ENCODE measurements at regions not wholly inside any gene's neighbourhood (a gene's known extent, or its start where the extent isn't known, plus 50 kb on each side); places are given as distances from the start of the nearest gene placed in this dataset.
A peak's percentile ranks its signal among the peaks of the same experiment; 100 is the strongest.

- H3K4me3 Mint-ChIP-seq (ENCODE audit: low read depth), result no peak overlapping the region
- H3K36me3 Mint-ChIP-seq (ENCODE audit: insufficient read depth), result no peaks in the 10 kb centered on the region
- H3K27me3 Mint-ChIP-seq, result peaks cover 23% of the 10 kb centered on the region
- no peak overlapping the region for H3K27ac Mint-ChIP-seq
- no peak for DNase-seq (ENCODE audit: low spot score, unreplicated experiment)
- TF ChIP-seq, protein P1, sequence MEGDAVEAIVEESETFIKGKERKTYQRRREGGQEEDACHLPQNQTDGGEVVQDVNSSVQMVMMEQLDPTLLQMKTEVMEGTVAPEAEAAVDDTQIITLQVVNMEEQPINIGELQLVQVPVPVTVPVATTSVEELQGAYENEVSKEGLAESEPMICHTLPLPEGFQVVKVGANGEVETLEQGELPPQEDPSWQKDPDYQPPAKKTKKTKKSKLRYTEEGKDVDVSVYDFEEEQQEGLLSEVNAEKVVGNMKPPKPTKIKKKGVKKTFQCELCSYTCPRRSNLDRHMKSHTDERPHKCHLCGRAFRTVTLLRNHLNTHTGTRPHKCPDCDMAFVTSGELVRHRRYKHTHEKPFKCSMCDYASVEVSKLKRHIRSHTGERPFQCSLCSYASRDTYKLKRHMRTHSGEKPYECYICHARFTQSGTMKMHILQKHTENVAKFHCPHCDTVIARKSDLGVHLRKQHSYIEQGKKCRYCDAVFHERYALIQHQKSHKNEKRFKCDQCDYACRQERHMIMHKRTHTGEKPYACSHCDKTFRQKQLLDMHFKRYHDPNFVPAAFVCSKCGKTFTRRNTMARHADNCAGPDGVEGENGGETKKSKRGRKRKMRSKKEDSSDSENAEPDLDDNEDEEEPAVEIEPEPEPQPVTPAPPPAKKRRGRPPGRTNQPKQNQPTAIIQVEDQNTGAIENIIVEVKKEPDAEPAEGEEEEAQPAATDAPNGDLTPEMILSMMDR (IDR thresholded peaks at IDR 0.05; ENCODE audit: unreplicated experiment), result no peak
- H3K9me3 Mint-ChIP-seq (ENCODE audit: low read depth), result peaks cover 4% of the 10 kb centered on the region
- no peaks in the 10 kb centered on the region for H3K4me1 Mint-ChIP-seq (ENCODE audit: low read depth)
Measured at GRCh38 chr2:235114286-235114685, 162.5 kb downstream of the SH3BP4 start.

DNA sequence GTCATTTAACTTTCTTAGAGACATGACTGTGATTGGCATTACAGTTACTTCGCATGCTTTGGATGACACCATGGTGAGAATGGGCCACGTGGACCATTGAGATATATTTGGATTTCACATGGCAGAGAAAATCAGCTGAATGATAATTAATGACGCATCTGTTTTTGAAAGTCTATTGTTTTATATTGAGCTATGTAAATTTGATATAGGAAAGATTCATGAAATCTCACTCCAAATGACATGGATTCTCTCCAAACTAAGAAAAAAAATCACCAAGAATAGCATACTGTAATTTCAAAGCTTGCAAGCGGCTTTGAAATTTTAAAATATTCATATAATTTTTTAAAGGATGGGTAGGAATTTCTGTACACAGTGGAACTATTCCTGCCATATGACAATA is 163.7 kb downstream of the SH3BP4 start:
- peaks cover 4% of the 10 kb centered on the region for H3K9me3 Mint-ChIP-seq (ENCODE audit: low read depth)
- no peak for DNase-seq (ENCODE audit: low spot score, unreplicated experiment)
- TF ChIP-seq, protein P1 (IDR thresholded peaks at IDR 0.05; ENCODE audit: unreplicated experiment), result no peak
- no peak overlapping the region for H3K4me3 Mint-ChIP-seq (ENCODE audit: low read depth)
- H3K36me3 Mint-ChIP-seq (ENCODE audit: insufficient read depth), result no peaks in the 10 kb centered on the region
- no peak overlapping the region for H3K27ac Mint-ChIP-seq
- H3K4me1 Mint-ChIP-seq (ENCODE audit: low read depth), result no peaks in the 10 kb centered on the region
- H3K27me3 Mint-ChIP-seq, result peaks cover 28% of the 10 kb centered on the region

DNA sequence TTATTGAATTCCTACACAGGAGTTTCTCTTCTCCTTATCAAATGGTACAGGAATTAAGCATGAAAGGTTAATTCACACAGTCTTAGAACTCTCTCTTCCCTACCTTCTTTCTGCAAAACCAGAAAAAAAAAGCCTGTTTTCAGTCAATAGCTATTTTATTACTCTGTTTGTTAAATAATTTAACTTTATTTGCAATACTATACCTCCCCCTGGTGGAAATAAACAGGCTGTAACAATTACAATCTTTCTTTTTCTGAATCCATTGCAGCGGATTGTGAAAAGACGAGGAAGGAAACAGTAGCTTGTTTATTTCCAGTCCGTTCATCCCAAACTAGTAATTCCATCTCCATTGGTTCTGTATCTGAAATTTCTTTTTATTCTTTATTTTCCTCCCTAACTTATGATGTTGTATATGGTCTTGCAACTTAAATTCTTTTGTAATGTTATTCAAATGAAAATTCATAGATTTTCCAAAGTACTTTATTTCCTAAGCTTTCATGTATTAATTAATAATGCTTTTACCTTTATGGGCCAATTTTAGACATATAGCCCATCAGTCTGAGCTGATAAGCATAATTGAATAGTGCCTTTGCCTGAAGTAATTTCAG is 165.2 kb downstream of the SH3BP4 start:
- DNase-seq (ENCODE audit: low spot score, unreplicated experiment), result no peak
- TF ChIP-seq, protein P1 (IDR thresholded peaks at IDR 0.05; ENCODE audit: unreplicated experiment), result peak; percentile 81
- Mint-ChIP-seq H3K27me3 (peaks cover 27% of the 10 kb centered on the region), H3K4me1 (ENCODE audit: low read depth) (no peaks in the 10 kb centered on the region), H3K36me3 (ENCODE audit: insufficient read depth) (no peaks in the 10 kb centered on the region), H3K4me3 (ENCODE audit: low read depth) (no peak overlapping the region), H3K27ac (no peak overlapping the region), H3K9me3 (ENCODE audit: low read depth) (peaks cover 4% of the 10 kb centered on the region)

- Mint-ChIP-seq H3K9me3 (ENCODE audit: low read depth) (no peaks in the 10 kb centered on the region), H3K27ac (no peak overlapping the region), H3K27me3 (peaks cover 28% of the 10 kb centered on the region), H3K4me3 (ENCODE audit: low read depth) (no peak overlapping the region), H3K36me3 (ENCODE audit: insufficient read depth) (no peaks in the 10 kb centered on the region), H3K4me1 (ENCODE audit: low read depth) (peaks cover 2% of the 10 kb centered on the region)
- no peak for DNase-seq (ENCODE audit: low spot score, unreplicated experiment)
- TF ChIP-seq, protein P1 (IDR thresholded peaks at IDR 0.05; ENCODE audit: unreplicated experiment), result no peak
Measured at GRCh38 chr2:235126768-235127167, 175.0 kb downstream of the SH3BP4 start.

DNA sequence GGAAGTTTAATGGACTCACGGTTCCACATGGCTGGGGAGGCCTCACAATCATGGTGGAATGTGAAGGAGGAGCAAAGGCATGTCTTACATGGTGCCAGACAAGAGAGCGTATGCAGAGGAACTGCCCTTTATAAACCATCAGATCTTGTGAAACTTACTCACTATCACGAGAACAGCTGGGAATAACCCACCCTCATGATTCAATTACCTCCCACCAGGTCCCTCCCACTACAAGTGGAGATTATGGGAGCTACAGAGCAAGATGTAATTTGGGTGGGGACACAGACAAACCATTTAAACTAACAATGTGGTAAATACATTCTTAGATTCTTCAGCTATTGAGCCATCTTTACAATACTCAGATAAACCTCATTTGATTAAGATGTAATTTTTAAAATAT is 176.1 kb downstream of the SH3BP4 start:
- Mint-ChIP-seq H3K4me1 (ENCODE audit: low read depth) (peaks cover 2% of the 10 kb centered on the region), H3K4me3 (ENCODE audit: low read depth) (no peak overlapping the region), H3K9me3 (ENCODE audit: low read depth) (no peaks in the 10 kb centered on the region), H3K27me3 (peaks cover 30% of the 10 kb centered on the region), H3K36me3 (ENCODE audit: insufficient read depth) (no peaks in the 10 kb centered on the region), H3K27ac (no peak overlapping the region)
- no peak for DNase-seq (ENCODE audit: low spot score, unreplicated experiment)
- TF ChIP-seq, protein P1 (IDR thresholded peaks at IDR 0.05; ENCODE audit: unreplicated experiment), result no peak
